IMR-90 (cell line): ENCODE measurements at regions not wholly inside any gene's neighbourhood (a gene's known extent, or its start where the extent isn't known, plus 50 kb on each side); places are given as distances from the start of the nearest gene placed in this dataset.

ENCODE experiments used
- ATAC-seq: fragments of 200-7000 bp; cut with Tn5 transposase; 2 replicates; pipeline ENCODE4 v1.9.1; 2020; ENCODE audit warnings: low read depth, mild to moderate bottlenecking, moderate library complexity
- BruUV-seq: library from RNA; stranded (reverse); fragments of 400-500 nt; replicated peaks from 2 replicates; lab custom pipeline; 2021; lab: Mats Ljungman, UMichigan
- CTCF ChIA-PET: fragments of 300-600 bp; formaldehyde crosslinking; extraction: SDS; loops from one replicate; lab custom pipeline; 2021; ENCODE audit warnings: antibody characterized with exemption; lab: Yijun Ruan, JAX
- POLR2A ChIA-PET: fragments of 300-600 bp; sonication (Branson Sonifier 250); formaldehyde crosslinking; loops from one replicate; lab custom pipeline; 2022; ENCODE audit warnings: antibody characterized with exemption; ENCODE audit not compliant: unreplicated experiment; lab: Charles Lee
- DNase-seq: peaks from one replicate; pipeline ENCODE4 v3.0.0; 2013
- H2AFZ ChIP-seq: replicated peaks from 2 replicates; pipeline ENCODE3; 2013; ENCODE audit warnings: low read length, mild to moderate bottlenecking; ENCODE audit not compliant: poor library complexity
- H2AK5ac ChIP-seq: 2 replicates; pipeline ENCODE4 v1.6.1; 2013; ENCODE audit warnings: low read depth, low read length, inconsistent platforms
- H2AK9ac ChIP-seq: replicated peaks from 2 replicates; pipeline ENCODE3; 2013; ENCODE audit warnings: mild to moderate bottlenecking, low read depth, low read length, moderate library complexity; ENCODE audit not compliant: poor library complexity
- H2BK120ac ChIP-seq: 2 replicates; pipeline ENCODE4 v1.6.1; 2013; ENCODE audit warnings: low read depth, low read length, inconsistent platforms
- H2BK15ac ChIP-seq: 3 replicates; pipeline ENCODE4 v1.6.1; 2013; ENCODE audit warnings: low read depth, low read length, inconsistent platforms
- H2BK20ac ChIP-seq: 2 replicates; pipeline ENCODE4 v1.6.1; 2013; ENCODE audit warnings: low read depth, mild to moderate bottlenecking, inconsistent platforms, low read length, moderate library complexity
- H2BK5ac ChIP-seq: 2 replicates; pipeline ENCODE4 v1.6.1; 2013; ENCODE audit warnings: mild to moderate bottlenecking, low read depth, low read length, inconsistent platforms; ENCODE audit not compliant: poor library complexity, severe bottlenecking
- H3K14ac ChIP-seq: replicated peaks from 2 replicates; pipeline ENCODE4 v1.6.1; 2013; ENCODE audit warnings: low read depth, low read length, inconsistent platforms
- H3K18ac ChIP-seq: 2 replicates; pipeline ENCODE4 v1.6.1; 2013; ENCODE audit warnings: low read depth, low read length, control low read depth
- H3K23ac ChIP-seq: 2 replicates; pipeline ENCODE4 v1.6.1; 2013; ENCODE audit warnings: low read depth, low read length, inconsistent platforms
- H3K27ac ChIP-seq: 2 replicates; pipeline ENCODE4 v1.5.1; 2013; ENCODE audit warnings: mild to moderate bottlenecking, control low read depth, low read length; ENCODE audit not compliant: insufficient read depth
- H3K27me3 ChIP-seq: 2 replicates; pipeline ENCODE4 v1.6.1; 2013; ENCODE audit warnings: low read length; ENCODE audit not compliant: control insufficient read depth, insufficient read depth
- H3K36me3 ChIP-seq: 2 replicates; pipeline ENCODE4 v1.6.1; 2013; ENCODE audit warnings: low read length, mixed read lengths; ENCODE audit not compliant: control insufficient read depth, insufficient read depth
- H3K4ac ChIP-seq: 2 replicates; pipeline ENCODE4 v1.6.1; 2013; ENCODE audit warnings: low read depth, low read length, inconsistent platforms
- H3K4me1 ChIP-seq: 2 replicates; pipeline ENCODE4 v1.6.1; 2013; ENCODE audit warnings: low read length, mixed read lengths; ENCODE audit not compliant: control insufficient read depth, insufficient read depth
- H3K4me2 ChIP-seq: 2 replicates; pipeline ENCODE4 v1.6.1; 2013; ENCODE audit warnings: low read depth, mild to moderate bottlenecking, control low read depth, low read length, moderate library complexity
- H3K4me3 ChIP-seq: 2 replicates; pipeline ENCODE4 v1.5.1; 2013; ENCODE audit warnings: low read depth, mild to moderate bottlenecking, control low read depth, low read length, moderate library complexity; ENCODE audit not compliant: insufficient read depth
- H3K56ac ChIP-seq: 2 replicates; pipeline ENCODE4 v1.6.1; 2013; ENCODE audit warnings: low read length, inconsistent platforms; ENCODE audit not compliant: insufficient read depth; ENCODE audit errors: extremely low read depth
- H3K79me1 ChIP-seq, 2 experiments: 2 replicates each; pipeline ENCODE4 v1.6.1; 2013; ENCODE audit warnings: low read length in 2 of 2, inconsistent platforms in 1 of 2, low read depth in 1 of 2
- H3K9ac ChIP-seq: 2 replicates; pipeline ENCODE4 v1.6.1; 2013; ENCODE audit warnings: low read depth, low read length, control low read depth
- H3K9me1 ChIP-seq: 2 replicates; pipeline ENCODE4 v1.6.1; 2013; ENCODE audit warnings: low read length, inconsistent platforms; ENCODE audit not compliant: insufficient read depth
- H3K9me3 ChIP-seq: 2 replicates; pipeline ENCODE4 v1.6.1; 2013; ENCODE audit warnings: low read length; ENCODE audit not compliant: control insufficient read depth, insufficient read depth
- H4K20me1 ChIP-seq: 2 replicates; pipeline ENCODE4 v1.6.1; 2013; ENCODE audit warnings: low read length, inconsistent platforms; ENCODE audit not compliant: insufficient read depth
- H4K5ac ChIP-seq: 2 replicates; pipeline ENCODE4 v1.6.1; 2013; ENCODE audit warnings: mild to moderate bottlenecking, low read depth, low read length, control low read depth
- H4K8ac ChIP-seq, 2 experiments: 2 replicates each; pipeline ENCODE4 v1.6.1; 2013; ENCODE audit warnings: low read depth in 2 of 2, low read length in 2 of 2, control low read depth in 1 of 2, inconsistent platforms in 1 of 2
- H4K91ac ChIP-seq: 2 replicates; pipeline ENCODE4 v1.6.1; 2013; ENCODE audit warnings: low read depth, low read length, inconsistent platforms; ENCODE audit not compliant: insufficient read depth
- MAZ ChIP-seq: IDR thresholded peaks from 2 replicates; pipeline ENCODE4 v1.6.1; 2012; ENCODE audit warnings: low read depth, mild to moderate bottlenecking, low read length, improper control_type of control experiment, moderate library complexity, borderline replicate concordance
- MXI1 ChIP-seq: IDR thresholded peaks from 2 replicates; pipeline ENCODE4 v1.6.1; 2012; ENCODE audit warnings: low read depth, mild to moderate bottlenecking, low read length, moderate library complexity, borderline replicate concordance
- RAD21 ChIP-seq: IDR thresholded peaks from 2 replicates; pipeline ENCODE4 v1.6.1; 2012; ENCODE audit warnings: low read length, improper control_type of control experiment
- WGBS, 2 experiments: methylation state at CpG; one replicate each; pipeline versions ENCODE4 v1.1.5 to v1.1.7; 2013; ENCODE audit warnings: missing lambda C conversion rate in 2 of 2; ENCODE audit not compliant: insufficient read length in 1 of 2; ENCODE audit errors: extremely low coverage in 2 of 2; 5-methylcytosine and 5-hydroxymethylcytosine counted together
- dilution Hi-C: fragments of 300-500 bp; cut with HindIII; formaldehyde crosslinking; loops from one replicate; pipeline ENCODE4 v1.14.3; 2018; ENCODE audit warnings: low sequenced_read_pairs; ENCODE audit not compliant: unreplicated experiment
- in situ Hi-C: fragments of 300-500 bp; cut with MboI; formaldehyde crosslinking; loops from 3 replicates; pipeline ENCODE4 v1.14.3; 2019; ENCODE audit warnings: low sequenced_read_pairs, inconsistent platforms, mixed read lengths
- intact Hi-C: fragments of 100-400 bp; cut with micrococcal nuclease; formaldehyde crosslinking; loops from 2 replicates; pipeline ENCODE4 v1.10.0; 2022
- TF ChIP-seq, protein P1 (sequence below): fragments of 150-350 bp; IDR thresholded peaks from 2 replicates; pipeline ENCODE4 v1.6.1; 2016; ENCODE audit warnings: low read depth, mild to moderate bottlenecking, low read length, moderate library complexity, borderline replicate concordance
- TF ChIP-seq, protein P2 (sequence below): fragments of 150-350 bp; IDR thresholded peaks from 2 replicates; pipeline ENCODE4 v1.6.1; 2017; ENCODE audit warnings: mild to moderate bottlenecking, antibody characterized with exemption, low read length, low read depth

DNA sequence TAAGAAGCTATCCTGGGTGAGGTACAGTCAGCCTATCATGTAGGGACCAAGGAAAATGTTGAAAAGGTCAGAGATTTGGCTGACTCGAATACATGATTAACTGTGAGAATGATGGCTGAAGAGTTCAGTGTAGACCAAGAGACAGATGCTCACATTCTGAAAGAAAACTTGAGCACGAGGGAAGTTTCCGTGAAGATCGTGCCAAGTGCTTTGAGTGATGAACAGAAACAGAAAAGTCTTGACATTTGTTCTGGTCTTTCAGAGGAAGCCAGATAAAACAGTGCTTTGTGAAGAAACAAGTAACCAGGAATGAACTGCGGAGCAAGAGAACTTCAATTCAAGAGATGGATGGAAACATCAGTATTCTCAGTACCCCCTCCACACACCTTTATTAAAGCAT, 500.3 kb upstream of the SMIM21 start:
- H2BK15ac ChIP-seq = no peak overlapping the region
- H3K9ac ChIP-seq = no peak overlapping the region
- CTCF ChIA-PET = no interaction called here
- H2AFZ ChIP-seq = no peak overlapping the region
- H3K79me1 ChIP-seq = no peaks in the 10 kb centered on the region
- in situ Hi-C loops (no loop called here), dilution Hi-C loops (no loop called here), intact Hi-C loops (no loop called here)
- H3K27me3 ChIP-seq = no peaks in the 10 kb centered on the region
- no peak overlapping the region for H3K18ac ChIP-seq
- no peak overlapping the region for H3K23ac ChIP-seq
- POLR2A ChIA-PET = no interaction called here
- H3K4ac ChIP-seq = no peak overlapping the region
- no peaks in the 10 kb centered on the region for H3K9me1 ChIP-seq
- WGBS, 2 experiments = 20% methylated on average over 4 of the region's 5 CpGs; no CpG with 5 or more reads in 1 of the 2 experiments
- H2BK20ac ChIP-seq = no peak overlapping the region
- H4K20me1 ChIP-seq = no peaks in the 10 kb centered on the region
- no peak overlapping the region for H4K8ac ChIP-seq
- ATAC-seq (no peak), DNase-seq (no peak)
- H3K4me2 ChIP-seq = no peak overlapping the region
- no TSS peak for BruUV-seq
- no peak overlapping the region for H2AK5ac ChIP-seq
- H3K9me3 ChIP-seq = peaks cover 4% of the 10 kb centered on the region; the same call in 1 of the 2 replicates
- no peak overlapping the region for H3K27ac ChIP-seq
- H3K14ac ChIP-seq = no peak overlapping the region
- H2BK5ac ChIP-seq = no peak overlapping the region
- no peak overlapping the region for H3K56ac ChIP-seq
- no peaks in the 10 kb centered on the region for H3K36me3 ChIP-seq
- no peaks in the 10 kb centered on the region for H3K4me1 ChIP-seq
- H3K4me3 ChIP-seq = no peak overlapping the region
- TF ChIP-seq MAZ (no peak), RAD21 (no peak), MXI1 (no peak)
- TF ChIP-seq, protein P1, sequence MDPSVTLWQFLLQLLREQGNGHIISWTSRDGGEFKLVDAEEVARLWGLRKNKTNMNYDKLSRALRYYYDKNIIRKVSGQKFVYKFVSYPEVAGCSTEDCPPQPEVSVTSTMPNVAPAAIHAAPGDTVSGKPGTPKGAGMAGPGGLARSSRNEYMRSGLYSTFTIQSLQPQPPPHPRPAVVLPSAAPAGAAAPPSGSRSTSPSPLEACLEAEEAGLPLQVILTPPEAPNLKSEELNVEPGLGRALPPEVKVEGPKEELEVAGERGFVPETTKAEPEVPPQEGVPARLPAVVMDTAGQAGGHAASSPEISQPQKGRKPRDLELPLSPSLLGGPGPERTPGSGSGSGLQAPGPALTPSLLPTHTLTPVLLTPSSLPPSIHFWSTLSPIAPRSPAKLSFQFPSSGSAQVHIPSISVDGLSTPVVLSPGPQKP = no peak
- TF ChIP-seq, protein P2, sequence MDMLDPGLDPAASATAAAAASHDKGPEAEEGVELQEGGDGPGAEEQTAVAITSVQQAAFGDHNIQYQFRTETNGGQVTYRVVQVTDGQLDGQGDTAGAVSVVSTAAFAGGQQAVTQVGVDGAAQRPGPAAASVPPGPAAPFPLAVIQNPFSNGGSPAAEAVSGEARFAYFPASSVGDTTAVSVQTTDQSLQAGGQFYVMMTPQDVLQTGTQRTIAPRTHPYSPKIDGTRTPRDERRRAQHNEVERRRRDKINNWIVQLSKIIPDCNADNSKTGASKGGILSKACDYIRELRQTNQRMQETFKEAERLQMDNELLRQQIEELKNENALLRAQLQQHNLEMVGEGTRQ = no peak
- no peak overlapping the region for H2BK120ac ChIP-seq
- H4K5ac ChIP-seq = no peak overlapping the region
- no peak overlapping the region for H4K91ac ChIP-seq
- H2AK9ac ChIP-seq = no peak overlapping the region
